IMR-90 (cell line): ENCODE measurements at regions not wholly inside any gene's neighbourhood (a gene's known extent, or its start where the extent isn't known, plus 50 kb on each side); places are given as distances from the start of the nearest gene placed in this dataset.

Experiments
- ATAC-seq: fragments of 200-7000 bp; cut with Tn5 transposase; 2 replicates; pipeline ENCODE4 v1.9.1; 2020; ENCODE audit warnings: low read depth, mild to moderate bottlenecking, moderate library complexity
- BruUV-seq: library from RNA; stranded (reverse); fragments of 400-500 nt; replicated peaks from 2 replicates; lab custom pipeline; 2021; lab: Mats Ljungman, UMichigan
- CTCF ChIA-PET: fragments of 300-600 bp; formaldehyde crosslinking; extraction: SDS; loops from one replicate; lab custom pipeline; 2021; ENCODE audit warnings: antibody characterized with exemption; lab: Yijun Ruan, JAX
- POLR2A ChIA-PET: fragments of 300-600 bp; sonication (Branson Sonifier 250); formaldehyde crosslinking; loops from one replicate; lab custom pipeline; 2022; ENCODE audit warnings: antibody characterized with exemption; ENCODE audit not compliant: unreplicated experiment; lab: Charles Lee
- DNase-seq: peaks from one replicate; pipeline ENCODE4 v3.0.0; 2013
- H2AFZ ChIP-seq: replicated peaks from 2 replicates; pipeline ENCODE3; 2013; ENCODE audit warnings: low read length, mild to moderate bottlenecking; ENCODE audit not compliant: poor library complexity
- H2AK5ac ChIP-seq: 2 replicates; pipeline ENCODE4 v1.6.1; 2013; ENCODE audit warnings: low read depth, low read length, inconsistent platforms
- H2AK9ac ChIP-seq: replicated peaks from 2 replicates; pipeline ENCODE3; 2013; ENCODE audit warnings: mild to moderate bottlenecking, low read depth, low read length, moderate library complexity; ENCODE audit not compliant: poor library complexity
- H2BK120ac ChIP-seq: 2 replicates; pipeline ENCODE4 v1.6.1; 2013; ENCODE audit warnings: low read depth, low read length, inconsistent platforms
- H2BK15ac ChIP-seq: 3 replicates; pipeline ENCODE4 v1.6.1; 2013; ENCODE audit warnings: low read depth, low read length, inconsistent platforms
- H2BK20ac ChIP-seq: 2 replicates; pipeline ENCODE4 v1.6.1; 2013; ENCODE audit warnings: low read depth, mild to moderate bottlenecking, inconsistent platforms, low read length, moderate library complexity
- H2BK5ac ChIP-seq: 2 replicates; pipeline ENCODE4 v1.6.1; 2013; ENCODE audit warnings: mild to moderate bottlenecking, low read depth, low read length, inconsistent platforms; ENCODE audit not compliant: poor library complexity, severe bottlenecking
- H3K14ac ChIP-seq: replicated peaks from 2 replicates; pipeline ENCODE4 v1.6.1; 2013; ENCODE audit warnings: low read depth, low read length, inconsistent platforms
- H3K18ac ChIP-seq: 2 replicates; pipeline ENCODE4 v1.6.1; 2013; ENCODE audit warnings: low read depth, low read length, control low read depth
- H3K23ac ChIP-seq: 2 replicates; pipeline ENCODE4 v1.6.1; 2013; ENCODE audit warnings: low read depth, low read length, inconsistent platforms
- H3K27ac ChIP-seq: 2 replicates; pipeline ENCODE4 v1.5.1; 2013; ENCODE audit warnings: mild to moderate bottlenecking, control low read depth, low read length; ENCODE audit not compliant: insufficient read depth
- H3K27me3 ChIP-seq: 2 replicates; pipeline ENCODE4 v1.6.1; 2013; ENCODE audit warnings: low read length; ENCODE audit not compliant: control insufficient read depth, insufficient read depth
- H3K36me3 ChIP-seq: 2 replicates; pipeline ENCODE4 v1.6.1; 2013; ENCODE audit warnings: low read length, mixed read lengths; ENCODE audit not compliant: control insufficient read depth, insufficient read depth
- H3K4ac ChIP-seq: 2 replicates; pipeline ENCODE4 v1.6.1; 2013; ENCODE audit warnings: low read depth, low read length, inconsistent platforms
- H3K4me1 ChIP-seq: 2 replicates; pipeline ENCODE4 v1.6.1; 2013; ENCODE audit warnings: low read length, mixed read lengths; ENCODE audit not compliant: control insufficient read depth, insufficient read depth
- H3K4me2 ChIP-seq: 2 replicates; pipeline ENCODE4 v1.6.1; 2013; ENCODE audit warnings: low read depth, mild to moderate bottlenecking, control low read depth, low read length, moderate library complexity
- H3K4me3 ChIP-seq: 2 replicates; pipeline ENCODE4 v1.5.1; 2013; ENCODE audit warnings: low read depth, mild to moderate bottlenecking, control low read depth, low read length, moderate library complexity; ENCODE audit not compliant: insufficient read depth
- H3K56ac ChIP-seq: 2 replicates; pipeline ENCODE4 v1.6.1; 2013; ENCODE audit warnings: low read length, inconsistent platforms; ENCODE audit not compliant: insufficient read depth; ENCODE audit errors: extremely low read depth
- H3K79me1 ChIP-seq, 2 experiments: 2 replicates each; pipeline ENCODE4 v1.6.1; 2013; ENCODE audit warnings: low read length in 2 of 2, inconsistent platforms in 1 of 2, low read depth in 1 of 2
- H3K9ac ChIP-seq: 2 replicates; pipeline ENCODE4 v1.6.1; 2013; ENCODE audit warnings: low read depth, low read length, control low read depth
- H3K9me1 ChIP-seq: 2 replicates; pipeline ENCODE4 v1.6.1; 2013; ENCODE audit warnings: low read length, inconsistent platforms; ENCODE audit not compliant: insufficient read depth
- H3K9me3 ChIP-seq: 2 replicates; pipeline ENCODE4 v1.6.1; 2013; ENCODE audit warnings: low read length; ENCODE audit not compliant: control insufficient read depth, insufficient read depth
- H4K20me1 ChIP-seq: 2 replicates; pipeline ENCODE4 v1.6.1; 2013; ENCODE audit warnings: low read length, inconsistent platforms; ENCODE audit not compliant: insufficient read depth
- H4K5ac ChIP-seq: 2 replicates; pipeline ENCODE4 v1.6.1; 2013; ENCODE audit warnings: mild to moderate bottlenecking, low read depth, low read length, control low read depth
- H4K8ac ChIP-seq, 2 experiments: 2 replicates each; pipeline ENCODE4 v1.6.1; 2013; ENCODE audit warnings: low read depth in 2 of 2, low read length in 2 of 2, control low read depth in 1 of 2, inconsistent platforms in 1 of 2
- H4K91ac ChIP-seq: 2 replicates; pipeline ENCODE4 v1.6.1; 2013; ENCODE audit warnings: low read depth, low read length, inconsistent platforms; ENCODE audit not compliant: insufficient read depth
- BHLHE40 ChIP-seq: fragments of 150-350 bp; IDR thresholded peaks from 2 replicates; pipeline ENCODE4 v1.6.1; 2016; ENCODE audit warnings: mild to moderate bottlenecking, low read depth, low read length
- CEBPB ChIP-seq: IDR thresholded peaks from 2 replicates; pipeline ENCODE4 v1.6.1; 2012; ENCODE audit warnings: low read depth, low read length, improper control_type of control experiment
- CHD1 ChIP-seq: IDR thresholded peaks from 2 replicates; pipeline ENCODE4 v1.6.1; 2012; ENCODE audit warnings: low read depth, low read length, improper control_type of control experiment
- ELK1 ChIP-seq: fragments of 150-350 bp; IDR thresholded peaks from 2 replicates; pipeline ENCODE4 v1.6.1; 2016; ENCODE audit warnings: low read depth, mild to moderate bottlenecking, low read length, moderate library complexity, borderline replicate concordance
- FOS ChIP-seq: fragments of 150-350 bp; IDR thresholded peaks from 2 replicates; pipeline ENCODE4 v1.6.1; 2016; ENCODE audit warnings: low read depth, low read length
- MAFK ChIP-seq: IDR thresholded peaks from 2 replicates; pipeline ENCODE4 v1.6.1; 2012; ENCODE audit warnings: low read depth, low read length, improper control_type of control experiment
- MAZ ChIP-seq: IDR thresholded peaks from 2 replicates; pipeline ENCODE4 v1.6.1; 2012; ENCODE audit warnings: low read depth, mild to moderate bottlenecking, low read length, improper control_type of control experiment, moderate library complexity, borderline replicate concordance
- MXI1 ChIP-seq: IDR thresholded peaks from 2 replicates; pipeline ENCODE4 v1.6.1; 2012; ENCODE audit warnings: low read depth, mild to moderate bottlenecking, low read length, moderate library complexity, borderline replicate concordance
- NFE2L2 ChIP-seq: fragments of 150-350 bp; IDR thresholded peaks from 2 replicates; pipeline ENCODE4 v1.6.1; 2016; ENCODE audit warnings: low read depth, mild to moderate bottlenecking, low read length
- POLR2A ChIP-seq: IDR thresholded peaks from 2 replicates; pipeline ENCODE4 v1.6.1; 2012; ENCODE audit warnings: mild to moderate bottlenecking, low read depth, low read length
- RAD21 ChIP-seq: IDR thresholded peaks from 2 replicates; pipeline ENCODE4 v1.6.1; 2012; ENCODE audit warnings: low read length, improper control_type of control experiment
- RCOR1 ChIP-seq: IDR thresholded peaks from 2 replicates; pipeline ENCODE4 v1.6.1; 2012; ENCODE audit warnings: mild to moderate bottlenecking, low read length, improper control_type of control experiment; ENCODE audit not compliant: insufficient replicate concordance
- RFX5 ChIP-seq: IDR thresholded peaks from 2 replicates; pipeline ENCODE4 v1.8.0; 2012; ENCODE audit warnings: low read depth, mild to moderate bottlenecking, low read length, moderate library complexity
- SMC3 ChIP-seq: fragments of 150-350 bp; IDR thresholded peaks from 2 replicates; pipeline ENCODE4 v1.6.1; 2016; ENCODE audit warnings: low read depth, mild to moderate bottlenecking, antibody characterized with exemption, low read length, moderate library complexity
- USF2 ChIP-seq: fragments of 150-350 bp; IDR thresholded peaks from 2 replicates; pipeline ENCODE4 v1.6.1; 2017; ENCODE audit warnings: mild to moderate bottlenecking, antibody characterized with exemption, low read length, low read depth
- WGBS, 2 experiments: methylation state at CpG; one replicate each; pipeline versions ENCODE4 v1.1.5 to v1.1.7; 2013; ENCODE audit warnings: missing lambda C conversion rate in 2 of 2; ENCODE audit not compliant: insufficient read length in 1 of 2; ENCODE audit errors: extremely low coverage in 2 of 2; 5-methylcytosine and 5-hydroxymethylcytosine counted together
- dilution Hi-C: fragments of 300-500 bp; cut with HindIII; formaldehyde crosslinking; loops from one replicate; pipeline ENCODE4 v1.14.3; 2018; ENCODE audit warnings: low sequenced_read_pairs; ENCODE audit not compliant: unreplicated experiment
- in situ Hi-C: fragments of 300-500 bp; cut with MboI; formaldehyde crosslinking; loops from 3 replicates; pipeline ENCODE4 v1.14.3; 2019; ENCODE audit warnings: low sequenced_read_pairs, inconsistent platforms, mixed read lengths
- intact Hi-C: fragments of 100-400 bp; cut with micrococcal nuclease; formaldehyde crosslinking; loops from 2 replicates; pipeline ENCODE4 v1.10.0; 2022
- TF ChIP-seq, protein P1 (sequence below): conservative IDR thresholded peaks from 2 replicates; pipeline ENCODE4 v1.5.1; 2012; ENCODE audit warnings: mild to moderate bottlenecking, low read depth, low read length, improper control_type of control experiment

GRCh38 chr2:198587240-198587639 lies 782.8 kb downstream of the PLCL1 start:
- Histone ChIP-seq H4K8ac (no peak overlapping the region), H3K56ac (no peak overlapping the region), H3K18ac (no peak overlapping the region), H3K9me3 (no peaks in the 10 kb centered on the region), H3K23ac (no peak overlapping the region), H4K20me1 (no peaks in the 10 kb centered on the region), H2BK5ac (no peak overlapping the region), H3K14ac (no peak overlapping the region), H3K36me3 (no peaks in the 10 kb centered on the region), H3K9me1 (no peaks in the 10 kb centered on the region), H2BK20ac (no peak overlapping the region), H2AFZ (no peak overlapping the region), H2BK120ac (no peak overlapping the region), H3K4ac (no peak overlapping the region), H2BK15ac (no peak overlapping the region), H3K27ac (no peak overlapping the region), H3K4me2 (no peak overlapping the region), H2AK5ac (no peak overlapping the region), H3K9ac (no peak overlapping the region), H4K91ac (no peak overlapping the region), H3K4me3 (no peak overlapping the region), H3K4me1 (no peaks in the 10 kb centered on the region), H3K27me3 (no peaks in the 10 kb centered on the region), H3K79me1 (no peaks in the 10 kb centered on the region), H4K5ac (no peak overlapping the region), H2AK9ac (no peak overlapping the region)
- no TSS peak for BruUV-seq
- dilution Hi-C loops = no loop called here
- ChIA-PET POLR2A (no interaction called here), CTCF (no interaction called here)
- no peak for DNase-seq
- in situ Hi-C loops = no loop called here
- ATAC-seq = no peak
- WGBS, 2 experiments = no CpG with 5 or more reads among the region's 7 CpGs
- intact Hi-C loops = no loop called here
- no peak for TF ChIP-seq ELK1
- no peak for TF ChIP-seq FOS
- no peak for TF ChIP-seq CHD1
- TF ChIP-seq CEBPB = no peak
- no peak for TF ChIP-seq SMC3
- no peak for TF ChIP-seq MAFK
- no peak for TF ChIP-seq RCOR1
- no peak for TF ChIP-seq NFE2L2
- TF ChIP-seq POLR2A = no peak
- TF ChIP-seq, protein P1, sequence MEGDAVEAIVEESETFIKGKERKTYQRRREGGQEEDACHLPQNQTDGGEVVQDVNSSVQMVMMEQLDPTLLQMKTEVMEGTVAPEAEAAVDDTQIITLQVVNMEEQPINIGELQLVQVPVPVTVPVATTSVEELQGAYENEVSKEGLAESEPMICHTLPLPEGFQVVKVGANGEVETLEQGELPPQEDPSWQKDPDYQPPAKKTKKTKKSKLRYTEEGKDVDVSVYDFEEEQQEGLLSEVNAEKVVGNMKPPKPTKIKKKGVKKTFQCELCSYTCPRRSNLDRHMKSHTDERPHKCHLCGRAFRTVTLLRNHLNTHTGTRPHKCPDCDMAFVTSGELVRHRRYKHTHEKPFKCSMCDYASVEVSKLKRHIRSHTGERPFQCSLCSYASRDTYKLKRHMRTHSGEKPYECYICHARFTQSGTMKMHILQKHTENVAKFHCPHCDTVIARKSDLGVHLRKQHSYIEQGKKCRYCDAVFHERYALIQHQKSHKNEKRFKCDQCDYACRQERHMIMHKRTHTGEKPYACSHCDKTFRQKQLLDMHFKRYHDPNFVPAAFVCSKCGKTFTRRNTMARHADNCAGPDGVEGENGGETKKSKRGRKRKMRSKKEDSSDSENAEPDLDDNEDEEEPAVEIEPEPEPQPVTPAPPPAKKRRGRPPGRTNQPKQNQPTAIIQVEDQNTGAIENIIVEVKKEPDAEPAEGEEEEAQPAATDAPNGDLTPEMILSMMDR = no peak
- no peak for TF ChIP-seq BHLHE40
- TF ChIP-seq MAZ = no peak
- TF ChIP-seq RFX5 = no peak
- no peak for TF ChIP-seq MXI1
- TF ChIP-seq RAD21 = no peak
- TF ChIP-seq USF2 = no peak
